Skin of body (tissue), 2 donors: ENCODE measurements at regions not wholly inside any gene's neighbourhood (a gene's known extent, or its start where the extent isn't known, plus 50 kb on each side); places are given as distances from the start of the nearest gene placed in this dataset. TPM values are rescaled to one million over a fixed set of nuclear protein-coding genes. Genes with fewer than 3 reads are reported as not detected.

Source experiments
- DNase-seq: peaks from one replicate; lab custom pipeline; 2025; lab: John Stamatoyannopoulos, UW
- small RNA-seq: library from RNA; depleted of rRNA; stranded (forward); fragments of <200 nt; gene quantifications from one replicate; pipeline ENCODE3, GENCODE V24; 2014; ENCODE audit warnings: low replicate concordance

DNA sequence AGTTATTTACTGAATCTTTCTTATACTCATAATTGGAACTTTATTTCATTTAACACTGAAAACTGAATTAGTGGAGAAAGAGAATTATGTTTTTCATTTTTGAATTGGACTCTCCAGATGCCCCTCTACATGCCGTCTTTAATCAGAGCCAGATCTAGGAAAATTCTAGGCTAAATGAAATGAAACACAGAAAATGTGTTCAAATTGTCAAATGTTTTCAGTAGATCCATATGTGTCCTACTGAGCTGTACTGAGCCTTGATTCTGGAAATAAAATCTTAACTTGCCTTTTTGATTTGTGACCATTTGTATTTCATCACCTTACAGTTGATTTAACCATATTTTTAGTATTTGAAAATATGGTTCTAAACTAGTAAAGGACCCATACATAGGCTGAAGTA is 64.0 kb upstream of the GK2 start:
- peak; percentile 63 for DNase-seq

DNA sequence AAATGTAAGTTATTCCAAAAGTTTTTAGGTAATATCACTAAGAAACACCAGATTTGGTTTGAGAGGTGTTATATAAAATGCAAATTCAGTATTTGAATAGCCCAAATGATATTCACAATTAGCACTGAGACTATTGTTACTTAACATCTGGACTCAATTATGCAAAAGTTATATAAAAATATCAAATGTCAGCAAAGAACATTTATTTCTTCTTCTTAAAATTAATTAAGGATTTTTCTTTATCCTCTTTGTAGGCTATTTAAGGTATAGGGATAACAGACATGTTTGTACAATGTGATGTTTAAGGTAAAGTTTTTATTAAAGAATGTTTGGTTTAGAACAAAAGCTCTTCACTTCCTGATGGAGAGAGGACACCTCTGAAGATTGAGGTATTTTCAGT is 63.3 kb upstream of the GK2 start:
- DNase-seq = no peak

- peak; percentile 77 for DNase-seq
These were observed 59.4 kb upstream of the GK2 start for GRCh38 chr4:79467246-79467932.

- DNase-seq = no peak
These were observed 58.6 kb upstream of the GK2 start for GRCh38 chr4:79466621-79467020.

Small RNAs in the stretch of these regions (small RNA-seq; reads per million reads assigned to genes)
- gene RF00072 = not detected
